BE2C (cell line): ENCODE measurements at regions not wholly inside any gene's neighbourhood (a gene's known extent, or its start where the extent isn't known, plus 50 kb on each side); places are given as distances from the start of the nearest gene placed in this dataset.

Experiments used
- DNase-seq: peaks from one replicate; pipeline ENCODE4 v3.0.0-alpha.2; 2020
- H3K27me3 ChIP-seq: fragments of 250-450 bp; sonication (Bioruptor Pico); 2 replicates; pipeline ENCODE4 v1.5.1; 2020; ENCODE audit warnings: mild to moderate bottlenecking
- H3K36me3 ChIP-seq: fragments of 250-450 bp; sonication (Bioruptor Pico); 2 replicates; pipeline ENCODE4 v1.5.1; 2020; ENCODE audit warnings: mild to moderate bottlenecking
- H3K4me1 ChIP-seq: fragments of 250-450 bp; sonication (Bioruptor Pico); 2 replicates; pipeline ENCODE4 v1.5.1; 2020
- H3K4me3 ChIP-seq: 2 replicates; pipeline ENCODE4 v1.5.1; 2011; ENCODE audit warnings: low read depth, low read length
- H3K9me3 ChIP-seq: fragments of 250-450 bp; sonication (Bioruptor Pico); 2 replicates; pipeline ENCODE4 v1.5.1; 2020
- TF ChIP-seq, protein P1 (sequence below): IDR thresholded peaks from 2 replicates; pipeline ENCODE4 v1.5.1; 2012; ENCODE audit warnings: mild to moderate bottlenecking, low read depth, low read length

GRCh38 chr1:217138799-217139466 is 415.7 kb upstream of the ESRRG start:
- H3K4me3 ChIP-seq, result no peak overlapping the region
- no peaks in the 10 kb centered on the region for H3K36me3 ChIP-seq
- TF ChIP-seq, protein P1, sequence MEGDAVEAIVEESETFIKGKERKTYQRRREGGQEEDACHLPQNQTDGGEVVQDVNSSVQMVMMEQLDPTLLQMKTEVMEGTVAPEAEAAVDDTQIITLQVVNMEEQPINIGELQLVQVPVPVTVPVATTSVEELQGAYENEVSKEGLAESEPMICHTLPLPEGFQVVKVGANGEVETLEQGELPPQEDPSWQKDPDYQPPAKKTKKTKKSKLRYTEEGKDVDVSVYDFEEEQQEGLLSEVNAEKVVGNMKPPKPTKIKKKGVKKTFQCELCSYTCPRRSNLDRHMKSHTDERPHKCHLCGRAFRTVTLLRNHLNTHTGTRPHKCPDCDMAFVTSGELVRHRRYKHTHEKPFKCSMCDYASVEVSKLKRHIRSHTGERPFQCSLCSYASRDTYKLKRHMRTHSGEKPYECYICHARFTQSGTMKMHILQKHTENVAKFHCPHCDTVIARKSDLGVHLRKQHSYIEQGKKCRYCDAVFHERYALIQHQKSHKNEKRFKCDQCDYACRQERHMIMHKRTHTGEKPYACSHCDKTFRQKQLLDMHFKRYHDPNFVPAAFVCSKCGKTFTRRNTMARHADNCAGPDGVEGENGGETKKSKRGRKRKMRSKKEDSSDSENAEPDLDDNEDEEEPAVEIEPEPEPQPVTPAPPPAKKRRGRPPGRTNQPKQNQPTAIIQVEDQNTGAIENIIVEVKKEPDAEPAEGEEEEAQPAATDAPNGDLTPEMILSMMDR, result no peak
- H3K9me3 ChIP-seq, result no peaks in the 10 kb centered on the region
- DNase-seq, result no peak
- H3K27me3 ChIP-seq, result peaks cover 31% of the 10 kb centered on the region
- no peaks in the 10 kb centered on the region for H3K4me1 ChIP-seq

GRCh38 chr1:217138173-217138765 is 415.0 kb upstream of the ESRRG start:
- TF ChIP-seq, protein P1, result no peak
- H3K27me3 ChIP-seq, result peaks cover 34% of the 10 kb centered on the region
- no peak for DNase-seq
- no peaks in the 10 kb centered on the region for H3K36me3 ChIP-seq
- no peak overlapping the region for H3K4me3 ChIP-seq
- no peaks in the 10 kb centered on the region for H3K9me3 ChIP-seq
- H3K4me1 ChIP-seq, result no peaks in the 10 kb centered on the region

- H3K36me3 ChIP-seq, result no peaks in the 10 kb centered on the region
- TF ChIP-seq, protein P1, result no peak
- peaks cover 34% of the 10 kb centered on the region for H3K27me3 ChIP-seq
- H3K4me3 ChIP-seq, result no peak overlapping the region
- no peaks in the 10 kb centered on the region for H3K9me3 ChIP-seq
- H3K4me1 ChIP-seq, result no peaks in the 10 kb centered on the region
- DNase-seq, result no peak
Observed at GRCh38 chr1:217137210-217137881, 414.1 kb upstream of the ESRRG start.

- Histone ChIP-seq H3K27me3 (peaks cover 34% of the 10 kb centered on the region), H3K9me3 (no peaks in the 10 kb centered on the region), H3K4me3 (no peak overlapping the region), H3K4me1 (no peaks in the 10 kb centered on the region), H3K36me3 (no peaks in the 10 kb centered on the region)
- no peak for DNase-seq
- TF ChIP-seq, protein P1, result no peak
Observed at GRCh38 chr1:217136895-217137205, 413.6 kb upstream of the ESRRG start.

GRCh38 chr1:217135987-217136894 is 413.0 kb upstream of the ESRRG start:
- Histone ChIP-seq H3K4me1 (no peaks in the 10 kb centered on the region), H3K9me3 (no peaks in the 10 kb centered on the region), H3K4me3 (peak overlapping the region; percentile 61), H3K36me3 (no peaks in the 10 kb centered on the region), H3K27me3 (peaks cover 34% of the 10 kb centered on the region)
- DNase-seq, result no peak
- TF ChIP-seq, protein P1, result no peak
